ENCODE measurements at regions not wholly inside any gene's neighbourhood (a gene's known extent, or its start where the extent isn't known, plus 50 kb on each side); places are given as distances from the start of the nearest gene placed in this dataset.
A peak's percentile ranks its signal among the peaks of the same experiment; 100 is the strongest.

- TF ChIP-seq SIRT6 (IDR thresholded peaks at IDR 0.05; ENCODE audit: low read length) = no peak
Observed at GRCh38 chr5:130580264-130580663, 584.8 kb downstream of the HINT1 start (continued).

- no peak overlapping the region for H4K8ac ChIP-seq (ENCODE audit: extremely low read depth, insufficient read depth, low read length)
- H3K23me2 ChIP-seq (ENCODE audit: low read depth, low read length) = no peaks in the 10 kb centered on the region
- H3K4me3 ChIP-seq (ENCODE audit: extremely low read depth in 1 of 4, insufficient read depth in 2 of 4, low read depth in 3 of 4, low read length in 4 of 4) = peak overlapping the region in 1 of 4 experiments; percentile 14; a peak in 1 of 8 replicates
- H4K20me1 ChIP-seq (replicated peaks in 1 of 2; ENCODE audit: control insufficient read depth in 1 of 2, insufficient read depth in 2 of 2, low read length in 2 of 2) = no peaks in the 10 kb centered on the region
- H3K4ac ChIP-seq (replicated peaks; ENCODE audit: insufficient read length, low read depth, low read length) = no peak overlapping the region
- no peaks in the 10 kb centered on the region for H3K27me3 ChIP-seq (replicated peaks in 1 of 4; ENCODE audit: control insufficient read depth in 3 of 4, extremely low read depth in 1 of 4, insufficient read depth in 3 of 4, low read length in 3 of 4)
- H3K36me3 ChIP-seq (ENCODE audit: control insufficient read depth in 2 of 4, insufficient read depth in 4 of 4, low read length in 3 of 4) = no peaks in the 10 kb centered on the region
- H2BK120ac ChIP-seq (replicated peaks; ENCODE audit: low read depth, low read length) = no peak overlapping the region
- no peak overlapping the region for H2BK15ac ChIP-seq (ENCODE audit: low read length)
- no peaks in the 10 kb centered on the region for H3K79me1 ChIP-seq (ENCODE audit: low read depth, low read length)
- H3K18ac ChIP-seq (ENCODE audit: extremely low read depth, low read length) = no peak overlapping the region
- ChIA-PET POLR2A (ENCODE audit: partially characterized antibody) (no interaction called here), CTCF (ENCODE audit: partially characterized antibody) (no interaction called here)
- no peak overlapping the region for H3K9ac ChIP-seq (replicated peaks in 1 of 4; ENCODE audit: extremely low read depth in 1 of 4, low read depth in 3 of 4, low read length in 3 of 4)
- H3K27ac ChIP-seq (ENCODE audit: low read depth, low read length) = no peak overlapping the region
- H2BK12ac ChIP-seq (ENCODE audit: low read depth, low read length) = no peak overlapping the region
- no peak overlapping the region for H2BK20ac ChIP-seq (ENCODE audit: low read length)
- H3K4me1 ChIP-seq (replicated peaks in 1 of 4; ENCODE audit: control insufficient read depth in 3 of 4, insufficient read depth in 4 of 4, low read length in 3 of 4) = peaks cover 0 to 9% (median 2%) of the 10 kb centered on the region in 4 experiments; a peak in 3 of 7 replicates
- H3K4me2 ChIP-seq (ENCODE audit: insufficient read depth in 1 of 2, low read depth in 2 of 2, low read length in 2 of 2) = peak overlapping the region in 1 of 2 experiments; percentile 1; a peak in 1 of 4 replicates
- H4K5ac ChIP-seq (ENCODE audit: insufficient read length, low read depth, low read length) = peak overlapping the region; percentile 19
- no peak overlapping the region for H2AK5ac ChIP-seq (ENCODE audit: low read depth, low read length)
- H3K14ac ChIP-seq (ENCODE audit: insufficient read length) = no peak overlapping the region
- no peak overlapping the region for H2BK5ac ChIP-seq (ENCODE audit: low read depth, low read length)
- H3K79me2 ChIP-seq (ENCODE audit: control insufficient read depth in 1 of 2, insufficient read depth in 2 of 2, low read length in 2 of 2) = no peaks in the 10 kb centered on the region
- no peak overlapping the region for H3K56ac ChIP-seq (replicated peaks; ENCODE audit: insufficient read length, low read depth, low read length)
- no peaks in the 10 kb centered on the region for H3K9me3 ChIP-seq (ENCODE audit: insufficient read depth in 2 of 2, low read depth in 1 of 2, low read length in 1 of 2)
- H4K91ac ChIP-seq (replicated peaks; ENCODE audit: insufficient read length, low read length) = no peak overlapping the region
- no peak for DNase-seq (ENCODE audit: low read depth in 1 of 2, low spot score in 2 of 2)
- H2AFZ ChIP-seq (ENCODE audit: low read length) = no peak overlapping the region
- no peak for FAIRE-seq
- TF ChIP-seq POU5F1 (IDR thresholded peaks at IDR 0.05; ENCODE audit: low read depth, low read length) (peak; percentile 93), RNF2 (IDR thresholded peaks at IDR 0.05; ENCODE audit: borderline replicate concordance, low read depth, low read length, missing control alignments, poor library complexity, severe bottlenecking) (no peak)
- H3K23ac ChIP-seq (ENCODE audit: insufficient read length) = no peak overlapping the region
Observed at GRCh38 chr5:130578354-130578753, 586.7 kb downstream of the HINT1 start.

All from H1 (cell line).